HL-60 (cell line): ENCODE measurements at regions not wholly inside any gene's neighbourhood (a gene's known extent, or its start where the extent isn't known, plus 50 kb on each side); places are given as distances from the start of the nearest gene placed in this dataset.

Source experiments
- GABPA ChIP-seq: IDR thresholded peaks from 2 replicates; pipeline ENCODE4 v1.6.1; 2012; ENCODE audit warnings: low read depth
- POLR2AphosphoS5 ChIP-seq: IDR thresholded peaks from 2 replicates; pipeline ENCODE4 v1.6.1; 2012; ENCODE audit warnings: low read depth
- TF ChIP-seq, protein P1 (sequence below): IDR thresholded peaks from one replicate; pipeline ENCODE4 v1.5.1; 2011; ENCODE audit warnings: low read length, control low read depth, inconsistent platforms; ENCODE audit not compliant: insufficient read depth

DNA sequence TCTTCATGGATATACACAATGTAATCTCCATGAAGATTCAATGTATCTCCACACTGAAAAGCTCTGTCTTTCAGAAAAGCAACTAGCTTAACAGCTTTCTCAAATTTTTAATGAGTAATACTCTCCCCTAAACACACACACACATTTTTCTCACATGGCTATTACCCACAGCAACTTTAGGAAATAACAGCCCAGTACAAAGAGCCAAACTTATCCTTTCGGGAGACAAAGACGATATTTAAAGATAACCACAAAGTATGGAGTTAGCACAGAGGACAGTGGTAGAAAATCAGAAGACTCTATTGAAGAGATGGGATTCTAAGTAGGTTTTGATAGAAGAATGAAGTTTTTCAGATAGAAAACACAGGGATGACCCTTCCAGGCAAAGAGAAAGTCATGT is 394.9 kb upstream of the TRIB2 start:
- TF ChIP-seq, protein P1, sequence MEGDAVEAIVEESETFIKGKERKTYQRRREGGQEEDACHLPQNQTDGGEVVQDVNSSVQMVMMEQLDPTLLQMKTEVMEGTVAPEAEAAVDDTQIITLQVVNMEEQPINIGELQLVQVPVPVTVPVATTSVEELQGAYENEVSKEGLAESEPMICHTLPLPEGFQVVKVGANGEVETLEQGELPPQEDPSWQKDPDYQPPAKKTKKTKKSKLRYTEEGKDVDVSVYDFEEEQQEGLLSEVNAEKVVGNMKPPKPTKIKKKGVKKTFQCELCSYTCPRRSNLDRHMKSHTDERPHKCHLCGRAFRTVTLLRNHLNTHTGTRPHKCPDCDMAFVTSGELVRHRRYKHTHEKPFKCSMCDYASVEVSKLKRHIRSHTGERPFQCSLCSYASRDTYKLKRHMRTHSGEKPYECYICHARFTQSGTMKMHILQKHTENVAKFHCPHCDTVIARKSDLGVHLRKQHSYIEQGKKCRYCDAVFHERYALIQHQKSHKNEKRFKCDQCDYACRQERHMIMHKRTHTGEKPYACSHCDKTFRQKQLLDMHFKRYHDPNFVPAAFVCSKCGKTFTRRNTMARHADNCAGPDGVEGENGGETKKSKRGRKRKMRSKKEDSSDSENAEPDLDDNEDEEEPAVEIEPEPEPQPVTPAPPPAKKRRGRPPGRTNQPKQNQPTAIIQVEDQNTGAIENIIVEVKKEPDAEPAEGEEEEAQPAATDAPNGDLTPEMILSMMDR = no peak
- TF ChIP-seq GABPA (no peak), POLR2AphosphoS5 (no peak)
